Memory B cell (primary cell): ENCODE measurements at regions not wholly inside any gene's neighbourhood (a gene's known extent, or its start where the extent isn't known, plus 50 kb on each side); places are given as distances from the start of the nearest gene placed in this dataset.
"Not testable (repeated sequence)": the region's sequence is repeated elsewhere in the genome, so short reads cannot be mapped to it uniquely, and the experiment has no call there.

Experiments
- ATAC-seq: fragments of 150-1000 bp; cut with Tn5 transposase; 2 replicates; pipeline ENCODE4 v1.10.0; 2021; ENCODE audit warnings: low read depth, mild to moderate bottlenecking, moderate library complexity
- DNase-seq, 2 donors: peaks; one replicate each; pipeline ENCODE4 v3.0.0; 2022; ENCODE audit warnings: low spot score in 2 of 2
- H3K27ac Mint-ChIP-seq: one replicate; pipeline ENCODE4 v1.8.0; 2022; ENCODE audit warnings: mild to moderate bottlenecking, moderate library complexity, mixed read lengths
- H3K27me3 Mint-ChIP-seq: one replicate; pipeline ENCODE4 v1.8.0; 2022; ENCODE audit warnings: mixed read lengths
- H3K36me3 Mint-ChIP-seq: one replicate; pipeline ENCODE4 v1.8.0; 2022; ENCODE audit warnings: mild to moderate bottlenecking, mixed read lengths
- H3K4me1 Mint-ChIP-seq: one replicate; pipeline ENCODE4 v1.8.0; 2022; ENCODE audit warnings: mixed read lengths
- H3K4me3 Mint-ChIP-seq: one replicate; pipeline ENCODE4 v1.8.0; 2022; ENCODE audit warnings: mild to moderate bottlenecking, moderate library complexity, mixed read lengths
- H3K9me3 Mint-ChIP-seq: one replicate; pipeline ENCODE4 v1.8.0; 2022; ENCODE audit warnings: mixed read lengths

GRCh38 chr14:105622329-105622955 lies 96.1 kb downstream of the TMEM121 start:
- no peak overlapping the region for H3K27ac Mint-ChIP-seq
- H3K27me3 Mint-ChIP-seq = no peaks in the 10 kb centered on the region
- peaks cover 1% of the 10 kb centered on the region for H3K9me3 Mint-ChIP-seq
- peaks cover 11% of the 10 kb centered on the region for H3K4me1 Mint-ChIP-seq
- ATAC-seq (no peak), DNase-seq (peak in 1 of 2 donors; percentile 4)
- peaks cover 2% of the 10 kb centered on the region for H3K36me3 Mint-ChIP-seq
- H3K4me3 Mint-ChIP-seq = no peak overlapping the region

GRCh38 chr14:105623178-105623577 lies 96.8 kb downstream of the TMEM121 start:
- H3K4me3 Mint-ChIP-seq, ATAC-seq, H3K27ac Mint-ChIP-seq, H3K36me3 Mint-ChIP-seq, H3K9me3 Mint-ChIP-seq, H3K27me3 Mint-ChIP-seq: not testable (repeated sequence)
- DNase-seq = peak in 1 of 2 donors; percentile 7
- H3K4me1 Mint-ChIP-seq = peaks cover 10% of the 10 kb centered on the region

- H3K36me3 Mint-ChIP-seq, H3K27ac Mint-ChIP-seq, H3K9me3 Mint-ChIP-seq, H3K27me3 Mint-ChIP-seq, ATAC-seq, H3K4me3 Mint-ChIP-seq, DNase-seq: not testable (repeated sequence)
- H3K4me1 Mint-ChIP-seq = peaks cover 12% of the 10 kb centered on the region
Observed at GRCh38 chr14:105624346-105624745, 98.0 kb downstream of the TMEM121 start.

DNA sequence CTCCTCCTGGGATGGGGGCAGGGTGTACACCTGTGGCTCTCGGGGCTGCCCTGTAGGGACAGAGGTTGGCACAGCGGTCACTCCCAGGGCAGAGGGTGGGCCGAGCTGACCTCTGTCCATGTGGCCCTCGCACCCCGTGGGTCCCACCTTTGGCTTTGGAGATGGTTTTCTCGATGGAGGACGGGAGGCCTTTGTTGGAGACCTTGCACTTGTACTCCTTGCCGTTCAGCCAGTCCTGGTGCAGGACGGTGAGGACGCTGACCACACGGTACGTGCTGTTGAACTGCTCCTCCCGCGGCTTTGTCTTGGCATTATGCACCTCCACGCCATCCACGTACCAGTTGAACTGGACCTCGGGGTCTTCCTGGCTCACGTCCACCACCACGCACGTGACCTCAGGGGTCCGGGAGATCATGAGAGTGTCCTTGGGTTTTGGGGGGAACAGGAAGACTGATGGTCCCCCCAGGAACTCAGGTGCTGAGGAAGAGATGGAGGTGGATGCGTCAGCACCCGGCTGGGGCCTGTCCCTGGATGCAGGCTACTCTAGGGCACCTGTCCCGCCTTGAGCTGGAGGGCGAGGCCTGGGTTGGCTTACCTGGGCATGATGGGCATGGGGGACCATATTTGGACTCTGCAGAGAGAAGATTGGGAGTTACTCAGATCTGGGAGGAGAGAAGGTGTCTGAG lies 98.5 kb downstream of the TMEM121 start:
- H3K36me3 Mint-ChIP-seq, H3K9me3 Mint-ChIP-seq, H3K27ac Mint-ChIP-seq, H3K27me3 Mint-ChIP-seq, ATAC-seq: not testable (repeated sequence)
- DNase-seq = peak in 1 of 2 donors; percentile 9
- H3K4me3 Mint-ChIP-seq = peak overlapping the region; percentile 14
- H3K4me1 Mint-ChIP-seq = peaks cover 16% of the 10 kb centered on the region

- H3K4me1 Mint-ChIP-seq = peaks cover 16% of the 10 kb centered on the region
- H3K36me3 Mint-ChIP-seq, H3K27ac Mint-ChIP-seq, ATAC-seq, H3K9me3 Mint-ChIP-seq, H3K4me3 Mint-ChIP-seq, H3K27me3 Mint-ChIP-seq: not testable (repeated sequence)
- DNase-seq = peak in 1 of 2 donors; percentile 10
Observed at GRCh38 chr14:105625448-105625847, 99.1 kb downstream of the TMEM121 start.

- H3K4me1 Mint-ChIP-seq = peaks cover 19% of the 10 kb centered on the region
- not testable (repeated sequence) for H3K9me3 Mint-ChIP-seq, ATAC-seq, H3K36me3 Mint-ChIP-seq, H3K27ac Mint-ChIP-seq, H3K27me3 Mint-ChIP-seq, H3K4me3 Mint-ChIP-seq
- peak in 1 of 2 donors; percentile 9 for DNase-seq
Observed at GRCh38 chr14:105626111-105626510, 99.7 kb downstream of the TMEM121 start.

GRCh38 chr14:105626651-105627050 lies 100.3 kb downstream of the TMEM121 start:
- ATAC-seq, DNase-seq, H3K36me3 Mint-ChIP-seq, H3K27me3 Mint-ChIP-seq, H3K4me3 Mint-ChIP-seq, H3K9me3 Mint-ChIP-seq, H3K27ac Mint-ChIP-seq: not testable (repeated sequence)
- peaks cover 19% of the 10 kb centered on the region for H3K4me1 Mint-ChIP-seq

DNA sequence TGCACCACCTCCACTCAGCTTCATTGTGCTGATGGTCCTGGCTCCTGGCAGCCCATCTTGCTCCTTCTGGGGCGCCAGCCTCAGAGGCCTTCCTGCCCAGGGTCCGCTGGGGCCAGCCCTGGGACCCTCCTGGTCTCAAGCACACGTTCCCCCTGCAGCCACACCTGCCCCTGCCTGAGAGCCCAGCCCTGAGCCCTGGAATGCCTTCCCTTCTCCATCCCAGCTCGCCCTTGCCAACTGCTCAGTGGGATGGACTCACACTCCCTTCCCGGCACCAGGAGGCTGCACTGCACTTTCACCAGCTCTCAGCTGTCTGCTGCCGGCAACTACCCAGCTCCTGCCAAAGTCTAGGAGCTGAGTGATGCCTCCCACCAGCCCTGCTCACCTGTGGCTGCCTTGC lies 100.9 kb downstream of the TMEM121 start:
- H3K27me3 Mint-ChIP-seq, ATAC-seq, H3K9me3 Mint-ChIP-seq, H3K36me3 Mint-ChIP-seq: not testable (repeated sequence)
- peak overlapping the region; percentile 89 for H3K4me3 Mint-ChIP-seq
- DNase-seq = peak in 1 of 2 donors; percentile 5
- peaks cover 19% of the 10 kb centered on the region for H3K4me1 Mint-ChIP-seq
- H3K27ac Mint-ChIP-seq = peak overlapping the region; percentile 35

DNA sequence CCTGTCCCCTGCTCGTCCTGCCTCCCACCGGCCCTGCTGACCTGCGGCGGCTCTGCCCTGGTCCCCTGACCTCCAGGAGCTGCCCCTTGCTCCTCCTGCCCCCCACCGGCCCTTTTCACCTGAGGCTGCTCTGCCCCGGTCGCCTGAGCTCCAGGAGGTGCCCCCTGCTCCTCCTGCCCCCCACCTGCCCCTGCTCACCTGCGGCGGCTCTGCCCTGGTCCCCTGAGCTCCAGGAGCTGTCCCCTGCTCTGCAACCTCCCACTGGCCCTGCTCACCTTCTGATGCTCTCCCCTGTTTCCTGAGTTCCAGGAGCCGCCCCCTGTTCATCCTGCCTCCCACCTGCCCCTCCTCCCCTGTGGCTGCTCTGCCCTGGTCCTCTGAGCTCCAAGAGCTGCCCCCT lies 101.3 kb downstream of the TMEM121 start:
- DNase-seq (peak in 1 of 2 donors; percentile 2), ATAC-seq (no peak)
- Mint-ChIP-seq H3K9me3 (peaks cover 3% of the 10 kb centered on the region), H3K27me3 (no peaks in the 10 kb centered on the region), H3K4me1 (peaks cover 19% of the 10 kb centered on the region), H3K36me3 (peaks cover 4% of the 10 kb centered on the region), H3K4me3 (peak overlapping the region; percentile 89), H3K27ac (peak overlapping the region; percentile 35)

DNA sequence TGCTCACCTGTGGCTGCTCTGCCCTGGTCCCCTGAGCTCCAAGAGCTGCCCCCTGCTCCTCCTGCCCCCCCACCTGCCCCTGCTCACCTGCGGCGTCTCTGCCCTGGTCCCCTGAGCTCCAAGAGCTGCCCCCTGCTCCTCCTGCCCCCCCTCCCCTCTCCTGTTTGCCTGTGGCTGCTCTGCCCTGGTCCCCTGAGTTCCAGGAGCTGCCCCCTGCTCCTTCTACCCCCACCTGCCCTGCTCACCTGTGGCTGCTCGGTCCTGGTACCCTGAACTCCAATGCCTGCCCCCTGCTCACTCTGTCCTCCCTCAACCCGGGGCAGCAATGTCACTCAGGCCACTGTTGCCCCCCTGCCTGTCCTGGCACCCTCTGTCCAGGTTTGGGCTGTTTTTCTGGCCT lies 101.7 kb downstream of the TMEM121 start:
- Mint-ChIP-seq H3K4me3 (peak overlapping the region; percentile 64), H3K4me1 (peaks cover 19% of the 10 kb centered on the region), H3K27ac (peak overlapping the region; percentile 35)
- H3K27me3 Mint-ChIP-seq, H3K36me3 Mint-ChIP-seq, ATAC-seq, H3K9me3 Mint-ChIP-seq: not testable (repeated sequence)
- peak in 1 of 2 donors; percentile 9 for DNase-seq

DNA sequence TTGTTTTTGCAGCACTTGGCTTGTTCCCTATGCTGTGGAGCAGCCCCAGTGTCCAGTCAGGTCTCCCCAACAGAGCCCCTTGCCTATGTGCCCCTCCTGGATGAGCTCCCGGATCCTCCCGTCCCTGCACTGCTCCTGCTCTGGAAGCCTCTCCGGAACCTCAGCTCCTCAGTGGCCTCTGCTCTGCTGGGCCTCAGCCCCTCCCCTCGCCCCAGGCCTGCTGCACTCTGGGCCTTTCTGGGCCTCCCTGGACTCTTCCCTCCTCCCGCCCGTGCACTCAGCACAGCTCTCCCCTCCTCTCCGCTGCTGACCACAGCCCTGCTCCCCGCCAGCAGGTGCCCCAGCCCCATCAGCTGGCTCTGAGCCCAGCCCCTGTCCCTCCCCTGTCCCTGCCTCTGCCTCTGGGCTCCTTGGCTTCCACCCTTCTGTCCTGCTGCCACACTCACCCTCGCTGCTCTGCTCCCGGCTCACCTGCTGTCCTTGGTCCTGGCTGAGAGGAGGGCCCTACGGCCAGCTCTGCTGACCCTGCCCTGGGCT lies 102.2 kb downstream of the TMEM121 start:
- not testable (repeated sequence) for H3K9me3 Mint-ChIP-seq, H3K27ac Mint-ChIP-seq, ATAC-seq, H3K36me3 Mint-ChIP-seq, H3K27me3 Mint-ChIP-seq
- DNase-seq = peak in 1 of 2 donors; percentile 8
- H3K4me1 Mint-ChIP-seq = peaks cover 19% of the 10 kb centered on the region
- H3K4me3 Mint-ChIP-seq = peak overlapping the region; percentile 85

DNA sequence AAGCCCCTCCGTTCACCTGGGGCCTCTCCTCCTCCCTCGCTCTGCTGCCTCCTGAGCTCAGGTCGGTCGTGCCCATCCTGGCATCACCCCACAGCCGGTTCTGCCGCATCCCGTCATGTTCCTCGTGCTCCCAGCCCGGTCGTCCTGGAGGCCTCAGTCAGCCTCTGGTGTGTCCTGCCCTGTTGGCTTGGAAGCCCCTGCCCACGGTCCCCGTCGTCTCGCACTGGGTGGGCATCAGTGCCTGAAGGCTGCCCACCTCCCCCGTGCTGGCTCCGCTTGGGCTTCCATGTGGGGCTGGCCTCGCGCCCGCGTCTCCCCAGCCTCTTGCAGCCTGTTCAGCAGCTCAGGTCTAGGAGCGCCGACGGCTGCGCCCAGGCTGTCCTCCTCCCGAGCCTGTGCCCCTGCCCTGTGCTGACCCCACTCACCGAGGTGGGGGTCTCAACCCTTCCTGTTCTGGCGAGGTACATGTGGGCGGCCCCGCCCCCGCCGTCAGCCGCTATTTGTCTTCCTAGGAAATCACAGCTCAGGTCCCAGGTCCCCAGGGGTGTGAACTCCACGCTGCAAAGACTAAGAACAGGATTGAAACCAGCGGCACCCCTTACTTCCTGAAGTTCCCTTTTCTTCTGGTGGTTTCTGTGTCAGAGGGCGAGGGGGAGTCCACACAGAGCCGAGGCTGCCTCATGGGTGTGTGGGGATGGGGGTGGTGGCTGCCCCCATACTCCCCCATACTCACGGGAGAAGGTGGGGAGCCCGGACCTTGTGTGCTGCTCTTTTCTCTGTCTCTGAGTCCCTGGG lies 102.9 kb downstream of the TMEM121 start:
- ATAC-seq = peak; percentile 94
- Mint-ChIP-seq H3K4me3 (peak overlapping the region; percentile 85), H3K27ac (peak overlapping the region; percentile 54), H3K4me1 (peaks cover 19% of the 10 kb centered on the region)
- not testable (repeated sequence) for H3K27me3 Mint-ChIP-seq, H3K36me3 Mint-ChIP-seq, H3K9me3 Mint-ChIP-seq
- DNase-seq = peak in 1 of 2 donors; percentile 20

- Mint-ChIP-seq H3K36me3 (peaks cover 4% of the 10 kb centered on the region), H3K27ac (peak overlapping the region; percentile 54), H3K4me3 (peak overlapping the region; percentile 85), H3K4me1 (peaks cover 19% of the 10 kb centered on the region), H3K27me3 (no peaks in the 10 kb centered on the region), H3K9me3 (peaks cover 3% of the 10 kb centered on the region)
- DNase-seq = no peak
- ATAC-seq = no peak
Observed at GRCh38 chr14:105629886-105630215, 103.5 kb downstream of the TMEM121 start.

DNA sequence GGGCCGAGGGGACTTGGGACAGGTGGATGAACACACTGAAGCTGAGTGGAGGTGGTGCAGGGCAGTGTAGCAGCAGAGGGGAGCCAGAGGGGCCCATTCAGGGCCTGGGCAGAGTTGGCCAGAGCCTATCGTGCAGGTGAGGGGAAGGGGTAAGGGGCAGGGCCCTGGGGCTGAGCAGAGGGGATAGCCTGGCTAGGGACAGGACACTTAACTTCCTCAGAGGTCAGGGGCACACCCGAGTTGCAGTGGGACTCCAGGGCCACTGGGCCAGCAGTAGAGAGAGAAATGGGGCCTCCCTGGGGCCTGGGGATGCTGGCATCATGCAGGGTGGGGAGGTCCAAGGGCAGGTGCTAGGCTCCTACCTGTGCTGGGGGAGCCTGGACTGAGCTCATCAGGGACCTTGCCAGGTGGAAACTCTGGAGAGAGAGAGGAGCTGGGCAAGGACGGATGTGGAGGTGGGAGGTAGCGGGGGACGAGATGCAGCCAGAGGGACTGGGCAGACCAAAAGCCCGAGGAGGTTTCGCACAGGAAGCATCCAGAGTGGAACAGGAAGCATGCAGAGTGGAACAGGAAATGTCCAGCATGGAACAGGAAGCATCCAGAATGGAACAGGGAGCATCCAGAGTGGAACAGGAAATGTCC lies 104.0 kb downstream of the TMEM121 start:
- not testable (repeated sequence) for ATAC-seq, H3K36me3 Mint-ChIP-seq, H3K27ac Mint-ChIP-seq, H3K9me3 Mint-ChIP-seq, H3K27me3 Mint-ChIP-seq
- peak in 1 of 2 donors; percentile 4 for DNase-seq
- peak overlapping the region; percentile 50 for H3K4me3 Mint-ChIP-seq
- H3K4me1 Mint-ChIP-seq = peaks cover 17% of the 10 kb centered on the region
